ENCODE measurements at regions not wholly inside any gene's neighbourhood (a gene's known extent, or its start where the extent isn't known, plus 50 kb on each side); places are given as distances from the start of the nearest gene placed in this dataset.
"Not testable (repeated sequence)": the region's sequence is repeated elsewhere in the genome, so short reads cannot be mapped to it uniquely, and the experiment has no call there.

GRCh38 chr3:117863146-117863545 lies 1153.6 kb downstream of the TUSC7 start:
- no peak overlapping the region for H3K4me3 Mint-ChIP-seq (ENCODE audit: unreplicated experiment)
- H3K27ac Mint-ChIP-seq (ENCODE audit: unreplicated experiment), result no peak overlapping the region
- no peaks in the 10 kb centered on the region for H3K9me3 Mint-ChIP-seq (ENCODE audit: unreplicated experiment)
- peaks cover 1% of the 10 kb centered on the region for H3K27me3 Mint-ChIP-seq (ENCODE audit: unreplicated experiment)
- no peaks in the 10 kb centered on the region for H3K36me3 Mint-ChIP-seq (ENCODE audit: low read depth, unreplicated experiment)
- no peak for DNase-seq (ENCODE audit: low spot score)
- TF ChIP-seq, protein P1, sequence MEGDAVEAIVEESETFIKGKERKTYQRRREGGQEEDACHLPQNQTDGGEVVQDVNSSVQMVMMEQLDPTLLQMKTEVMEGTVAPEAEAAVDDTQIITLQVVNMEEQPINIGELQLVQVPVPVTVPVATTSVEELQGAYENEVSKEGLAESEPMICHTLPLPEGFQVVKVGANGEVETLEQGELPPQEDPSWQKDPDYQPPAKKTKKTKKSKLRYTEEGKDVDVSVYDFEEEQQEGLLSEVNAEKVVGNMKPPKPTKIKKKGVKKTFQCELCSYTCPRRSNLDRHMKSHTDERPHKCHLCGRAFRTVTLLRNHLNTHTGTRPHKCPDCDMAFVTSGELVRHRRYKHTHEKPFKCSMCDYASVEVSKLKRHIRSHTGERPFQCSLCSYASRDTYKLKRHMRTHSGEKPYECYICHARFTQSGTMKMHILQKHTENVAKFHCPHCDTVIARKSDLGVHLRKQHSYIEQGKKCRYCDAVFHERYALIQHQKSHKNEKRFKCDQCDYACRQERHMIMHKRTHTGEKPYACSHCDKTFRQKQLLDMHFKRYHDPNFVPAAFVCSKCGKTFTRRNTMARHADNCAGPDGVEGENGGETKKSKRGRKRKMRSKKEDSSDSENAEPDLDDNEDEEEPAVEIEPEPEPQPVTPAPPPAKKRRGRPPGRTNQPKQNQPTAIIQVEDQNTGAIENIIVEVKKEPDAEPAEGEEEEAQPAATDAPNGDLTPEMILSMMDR (IDR thresholded peaks at IDR 0.05; ENCODE audit: unreplicated experiment), result no peak
- peaks cover 5% of the 10 kb centered on the region for H3K4me1 Mint-ChIP-seq (ENCODE audit: unreplicated experiment)

GRCh38 chr3:117865338-117865737 lies 1155.8 kb downstream of the TUSC7 start:
- TF ChIP-seq, protein P1 (IDR thresholded peaks at IDR 0.05; ENCODE audit: unreplicated experiment), result no peak
- no peaks in the 10 kb centered on the region for H3K27me3 Mint-ChIP-seq (ENCODE audit: unreplicated experiment)
- H3K27ac Mint-ChIP-seq (ENCODE audit: unreplicated experiment), result no peak overlapping the region
- H3K4me3 Mint-ChIP-seq (ENCODE audit: unreplicated experiment), result no peak overlapping the region
- H3K9me3 Mint-ChIP-seq (ENCODE audit: unreplicated experiment), result no peaks in the 10 kb centered on the region
- no peaks in the 10 kb centered on the region for H3K36me3 Mint-ChIP-seq (ENCODE audit: low read depth, unreplicated experiment)
- no peaks in the 10 kb centered on the region for H3K4me1 Mint-ChIP-seq (ENCODE audit: unreplicated experiment)
- no peak for DNase-seq (ENCODE audit: low spot score)

DNA sequence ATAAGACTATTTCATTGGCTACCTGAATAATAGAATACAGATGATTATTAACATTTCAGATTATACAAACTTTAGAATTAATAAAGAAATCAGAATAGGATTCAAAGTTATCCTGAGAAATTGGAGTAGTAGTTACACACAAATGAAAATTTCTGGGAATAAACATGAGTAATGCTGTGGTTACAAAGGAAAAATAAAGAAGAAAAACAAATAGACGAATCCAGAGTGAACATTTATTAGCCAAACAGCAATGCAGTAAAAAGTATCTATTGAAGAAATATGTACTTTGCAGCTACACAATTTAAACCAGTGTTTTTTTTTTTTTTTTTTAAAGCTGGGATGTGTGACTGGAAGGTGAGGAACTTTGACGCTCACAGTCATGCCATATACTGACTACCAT lies 1159.2 kb downstream of the TUSC7 start:
- H3K9me3 Mint-ChIP-seq (ENCODE audit: unreplicated experiment), result no peaks in the 10 kb centered on the region
- H3K4me3 Mint-ChIP-seq (ENCODE audit: unreplicated experiment), result no peak overlapping the region
- DNase-seq (ENCODE audit: low spot score), result no peak
- no peak overlapping the region for H3K27ac Mint-ChIP-seq (ENCODE audit: unreplicated experiment)
- TF ChIP-seq, protein P1 (IDR thresholded peaks at IDR 0.05; ENCODE audit: unreplicated experiment), result no peak
- H3K27me3 Mint-ChIP-seq (ENCODE audit: unreplicated experiment), result no peaks in the 10 kb centered on the region
- H3K36me3 Mint-ChIP-seq (ENCODE audit: low read depth, unreplicated experiment), result no peaks in the 10 kb centered on the region
- no peaks in the 10 kb centered on the region for H3K4me1 Mint-ChIP-seq (ENCODE audit: unreplicated experiment)

DNA sequence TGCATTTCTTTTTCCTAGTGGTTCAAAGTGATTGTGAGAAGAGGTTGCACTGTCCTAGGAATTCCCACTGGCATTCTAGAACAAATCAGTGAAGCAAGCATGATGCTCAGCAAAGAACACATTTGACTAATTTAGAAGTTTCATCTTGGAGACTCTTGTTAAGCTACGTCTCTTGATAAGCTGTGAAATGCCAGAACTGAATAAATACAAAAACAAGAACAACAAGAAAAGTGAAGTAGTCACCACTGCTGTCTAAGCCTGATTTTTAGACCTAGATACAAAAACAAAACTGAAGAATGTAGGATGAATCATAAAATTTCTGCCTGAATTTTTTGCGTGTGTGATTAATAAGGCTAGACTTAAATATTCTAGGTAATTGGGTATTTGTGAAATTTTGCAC lies 1162.4 kb downstream of the TUSC7 start:
- no peaks in the 10 kb centered on the region for H3K27me3 Mint-ChIP-seq (ENCODE audit: unreplicated experiment)
- no peak for DNase-seq (ENCODE audit: low spot score)
- H3K9me3 Mint-ChIP-seq (ENCODE audit: unreplicated experiment), result no peaks in the 10 kb centered on the region
- H3K36me3 Mint-ChIP-seq (ENCODE audit: low read depth, unreplicated experiment), result no peaks in the 10 kb centered on the region
- TF ChIP-seq, protein P1 (IDR thresholded peaks at IDR 0.05; ENCODE audit: unreplicated experiment), result no peak
- H3K4me3 Mint-ChIP-seq (ENCODE audit: unreplicated experiment), result no peak overlapping the region
- peaks cover 8% of the 10 kb centered on the region for H3K4me1 Mint-ChIP-seq (ENCODE audit: unreplicated experiment)
- no peak overlapping the region for H3K27ac Mint-ChIP-seq (ENCODE audit: unreplicated experiment)

DNA sequence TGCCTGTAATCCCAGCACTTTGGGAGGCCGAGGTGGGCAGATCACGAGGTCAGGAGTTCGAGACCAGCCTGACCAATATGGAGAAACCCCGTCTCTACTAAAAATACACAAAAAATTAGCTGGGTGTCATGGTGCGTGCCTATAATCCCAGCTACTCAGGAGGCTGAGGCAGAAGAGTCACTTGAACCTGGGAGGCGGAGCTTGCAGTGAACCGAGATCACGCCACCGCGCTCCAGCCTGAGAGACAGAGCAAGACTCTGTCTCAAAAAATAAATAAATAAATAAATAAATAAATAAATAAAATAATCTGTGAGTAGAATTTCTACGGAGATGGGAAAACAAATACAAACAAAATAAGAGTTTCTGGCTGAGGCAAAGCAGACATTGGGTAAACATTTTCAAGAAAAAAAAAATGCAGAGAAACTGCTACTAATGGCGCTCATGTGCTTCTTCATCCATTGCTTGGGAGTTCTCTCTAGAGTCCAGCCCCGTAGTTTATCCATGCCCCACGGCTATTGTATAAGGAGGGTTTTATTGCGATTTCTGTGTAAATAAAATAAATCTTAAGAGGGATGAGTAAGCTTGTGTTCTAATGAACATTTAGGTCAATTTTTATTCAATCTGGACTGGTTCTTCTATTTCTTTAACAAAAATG lies 1161.9 kb downstream of the IGSF11 start:
- H3K27me3 Mint-ChIP-seq (ENCODE audit: unreplicated experiment); H3K9me3 Mint-ChIP-seq (ENCODE audit: unreplicated experiment); H3K4me1 Mint-ChIP-seq (ENCODE audit: unreplicated experiment); H3K27ac Mint-ChIP-seq (ENCODE audit: unreplicated experiment); DNase-seq (ENCODE audit: low spot score); H3K4me3 Mint-ChIP-seq (ENCODE audit: unreplicated experiment); H3K36me3 Mint-ChIP-seq (ENCODE audit: low read depth, unreplicated experiment): not testable (repeated sequence)
